Fibroblast of the aortic adventitia (primary cell): ENCODE measurements at regions not wholly inside any gene's neighbourhood (a gene's known extent, or its start where the extent isn't known, plus 50 kb on each side); places are given as distances from the start of the nearest gene placed in this dataset.

Experiments used
- DNase-seq: peaks from one replicate; pipeline ENCODE4 v3.0.0-alpha.2; 2010; ENCODE audit warnings: low read depth
- H3K4me3 ChIP-seq: 2 replicates; pipeline ENCODE4 v1.5.1; 2011; ENCODE audit warnings: low read depth, mild to moderate bottlenecking, control low read depth, low read length, moderate library complexity
- CTCF ChIP-seq: IDR thresholded peaks from 2 replicates; pipeline ENCODE4 v1.5.1; 2011; ENCODE audit warnings: mild to moderate bottlenecking, low read length, control low read depth, inconsistent platforms; ENCODE audit not compliant: insufficient read depth

GRCh38 chr2:15863089-15863488, 77.3 kb upstream of the MYCN start:
- no peak for TF ChIP-seq CTCF
- no peak overlapping the region for H3K4me3 ChIP-seq
- DNase-seq: no peak

- DNase-seq: no peak
- no peak for TF ChIP-seq CTCF
- no peak overlapping the region for H3K4me3 ChIP-seq
Measured at GRCh38 chr2:15863494-15864175, 76.7 kb upstream of the MYCN start.

GRCh38 chr2:15864176-15864769, 76.1 kb upstream of the MYCN start:
- TF ChIP-seq CTCF: no peak
- no peak overlapping the region for H3K4me3 ChIP-seq
- DNase-seq: no peak

- no peak for TF ChIP-seq CTCF
- H3K4me3 ChIP-seq: no peak overlapping the region
- no peak for DNase-seq
Measured at GRCh38 chr2:15865923-15866322, 74.4 kb upstream of the MYCN start.

GRCh38 chr2:15866563-15867193, 73.7 kb upstream of the MYCN start:
- DNase-seq: no peak
- H3K4me3 ChIP-seq: no peak overlapping the region
- no peak for TF ChIP-seq CTCF

- no peak for DNase-seq
- H3K4me3 ChIP-seq: no peak overlapping the region
- no peak for TF ChIP-seq CTCF
Measured at GRCh38 chr2:15867194-15868171, 72.9 kb upstream of the MYCN start.
